Neutrophil (primary cell): ENCODE measurements at regions not wholly inside any gene's neighbourhood (a gene's known extent, or its start where the extent isn't known, plus 50 kb on each side); places are given as distances from the start of the nearest gene placed in this dataset.

Source experiments
- H3K27ac ChIP-seq: fragments of 200-600 bp; sonication (generic); 2 replicates; pipeline ENCODE4 v1.5.1; 2016; ENCODE audit warnings: mild to moderate bottlenecking, moderate library complexity
- H3K27me3 ChIP-seq: fragments of 200-600 bp; sonication (generic); 2 replicates; pipeline ENCODE4 v1.6.0; 2016; ENCODE audit warnings: mild to moderate bottlenecking
- H3K36me3 ChIP-seq: fragments of 200-600 bp; sonication (generic); 2 replicates; pipeline ENCODE4 v1.5.1; 2017
- H3K4me1 ChIP-seq, 2 experiments: fragments of 200-600 bp in 1 of 2; sonication (generic) in 1 of 2; 1 replicate in 1 of 2; 2 replicates in 1 of 2; pipeline versions ENCODE4 v1.5.1 to v1.6.1; 2013 to 2016; ENCODE audit warnings: low read depth in 1 of 2, low read length in 1 of 2, mild to moderate bottlenecking in 1 of 2, moderate library complexity in 1 of 2; ENCODE audit not compliant: control insufficient read depth in 1 of 2, insufficient read depth in 1 of 2
- H3K4me3 ChIP-seq, 2 experiments: fragments of 200-600 bp in 1 of 2; sonication (generic) in 1 of 2; 1 replicate in 1 of 2; 2 replicates in 1 of 2; pipeline ENCODE4 v1.5.1; 2013 to 2016; ENCODE audit warnings: low read depth in 1 of 2, low read length in 1 of 2, mild to moderate bottlenecking in 1 of 2, moderate library complexity in 1 of 2
- H3K9me3 ChIP-seq: fragments of 200-600 bp; sonication (generic); 2 replicates; pipeline ENCODE4 v1.5.1; 2016
- CTCF ChIP-seq: fragments of 200-600 bp; sonication (generic); IDR thresholded peaks from 2 replicates; pipeline ENCODE4 v1.5.1; 2016; ENCODE audit warnings: antibody characterized with exemption

GRCh38 chr22:49533886-49534285 lies 293.8 kb downstream of the BRD1 start:
- TF ChIP-seq CTCF: no peak
- no peaks in the 10 kb centered on the region for H3K36me3 ChIP-seq
- H3K9me3 ChIP-seq: no peaks in the 10 kb centered on the region
- no peaks in the 10 kb centered on the region for H3K4me1 ChIP-seq
- H3K4me3 ChIP-seq: no peak overlapping the region
- H3K27ac ChIP-seq: no peak overlapping the region
- no peaks in the 10 kb centered on the region for H3K27me3 ChIP-seq

GRCh38 chr22:49532869-49533802 lies 294.5 kb downstream of the BRD1 start:
- H3K4me1 ChIP-seq: no peaks in the 10 kb centered on the region
- no peaks in the 10 kb centered on the region for H3K36me3 ChIP-seq
- TF ChIP-seq CTCF: no peak
- no peaks in the 10 kb centered on the region for H3K27me3 ChIP-seq
- H3K9me3 ChIP-seq: no peaks in the 10 kb centered on the region
- H3K27ac ChIP-seq: no peak overlapping the region
- H3K4me3 ChIP-seq: no peak overlapping the region

GRCh38 chr22:49531368-49531791 lies 296.3 kb downstream of the BRD1 start:
- Histone ChIP-seq H3K9me3 (no peaks in the 10 kb centered on the region), H3K27me3 (no peaks in the 10 kb centered on the region), H3K4me3 (no peak overlapping the region), H3K4me1 (no peaks in the 10 kb centered on the region), H3K27ac (no peak overlapping the region), H3K36me3 (no peaks in the 10 kb centered on the region)
- no peak for TF ChIP-seq CTCF

GRCh38 chr22:49530671-49531367 lies 296.9 kb downstream of the BRD1 start:
- Histone ChIP-seq H3K4me3 (no peak overlapping the region), H3K27ac (no peak overlapping the region), H3K27me3 (no peaks in the 10 kb centered on the region), H3K9me3 (no peaks in the 10 kb centered on the region), H3K4me1 (no peaks in the 10 kb centered on the region), H3K36me3 (no peaks in the 10 kb centered on the region)
- no peak for TF ChIP-seq CTCF

GRCh38 chr22:49528420-49528720 lies 299.3 kb downstream of the BRD1 start:
- H3K36me3 ChIP-seq: no peaks in the 10 kb centered on the region
- no peaks in the 10 kb centered on the region for H3K4me1 ChIP-seq
- H3K27ac ChIP-seq: no peak overlapping the region
- H3K27me3 ChIP-seq: no peaks in the 10 kb centered on the region
- H3K9me3 ChIP-seq: no peaks in the 10 kb centered on the region
- no peak for TF ChIP-seq CTCF
- no peak overlapping the region for H3K4me3 ChIP-seq
